Panc1 (cell line): ENCODE measurements at regions not wholly inside any gene's neighbourhood (a gene's known extent, or its start where the extent isn't known, plus 50 kb on each side); places are given as distances from the start of the nearest gene placed in this dataset.

Experiments used
- ATAC-seq: fragments of 200-7000 bp; cut with Tn5 transposase; 2 replicates; pipeline ENCODE4 v1.9.1; 2020; ENCODE audit warnings: mild to moderate bottlenecking, moderate library complexity
- BruUV-seq: library from RNA; stranded (reverse); fragments of 400-500 nt; replicated peaks from 2 replicates; lab custom pipeline; 2021; lab: Mats Ljungman, UMichigan
- CTCF ChIA-PET: fragments of 300-600 bp; sonication (Branson Sonifier 250); formaldehyde crosslinking; loops from one replicate; lab custom pipeline; 2022; ENCODE audit warnings: antibody characterized with exemption; lab: Charles Lee
- POLR2A ChIA-PET: fragments of 300-600 bp; sonication (Branson Sonifier 250); formaldehyde crosslinking; loops from one replicate; lab custom pipeline; 2022; ENCODE audit warnings: antibody characterized with exemption; lab: Charles Lee
- DNase-seq: peaks from one replicate; pipeline ENCODE4 v3.0.0-alpha.2; 2010; ENCODE audit warnings: low read depth, low spot score
- H3K27ac ChIP-seq: 2 replicates; pipeline ENCODE4 v1.5.1; 2011; ENCODE audit warnings: mild to moderate bottlenecking, low read length, inconsistent platforms
- H3K27me3 ChIP-seq: fragments of 200-500 bp; sonication (Bioruptor generic); 2 replicates; pipeline ENCODE4 v1.6.0; 2014; ENCODE audit warnings: low read length, inconsistent platforms; ENCODE audit not compliant: control insufficient read depth, insufficient read depth
- H3K36me3 ChIP-seq: fragments of 200-500 bp; sonication (Bioruptor generic); 2 replicates; pipeline ENCODE4 v1.5.1; 2014; ENCODE audit warnings: inconsistent platforms, mild to moderate bottlenecking, low read length, moderate library complexity; ENCODE audit not compliant: control insufficient read depth, insufficient read depth
- H3K4me1 ChIP-seq: 2 replicates; pipeline ENCODE4 v1.5.1; 2011; ENCODE audit warnings: inconsistent platforms, mild to moderate bottlenecking, low read length, moderate library complexity; ENCODE audit not compliant: control insufficient read depth, insufficient read depth
- H3K4me3 ChIP-seq, 2 experiments: 2 replicates each; pipeline ENCODE4 v1.5.1; 2011 to 2012; ENCODE audit warnings: low read depth in 2 of 2, low read length in 2 of 2, mild to moderate bottlenecking in 2 of 2, inconsistent platforms in 1 of 2, moderate library complexity in 1 of 2
- H3K9me3 ChIP-seq: fragments of 200-500 bp; sonication (Bioruptor generic); 2 replicates; pipeline ENCODE4 v1.5.1; 2014; ENCODE audit warnings: low read depth, mild to moderate bottlenecking, inconsistent platforms, low read length, moderate library complexity; ENCODE audit not compliant: control insufficient read depth, insufficient read depth
- CTCF ChIP-seq: fragments of 450-650 bp; IDR thresholded peaks from 2 replicates; pipeline ENCODE4 v1.5.1; 2017; ENCODE audit warnings: mild to moderate bottlenecking
- POLR2AphosphoS5 ChIP-seq: IDR thresholded peaks from 2 replicates; pipeline ENCODE4 v1.6.1; 2012; ENCODE audit warnings: mild to moderate bottlenecking, low read depth, low read length, moderate library complexity
- SIN3A ChIP-seq: IDR thresholded peaks from 2 replicates; pipeline ENCODE4 v1.6.1; 2012; ENCODE audit warnings: low read depth, mild to moderate bottlenecking, low read length, moderate library complexity, borderline replicate concordance; ENCODE audit not compliant: insufficient read depth
- TCF7L2 ChIP-seq: IDR thresholded peaks from 2 replicates; pipeline ENCODE4 v1.6.1; 2011; ENCODE audit warnings: mild to moderate bottlenecking, low read depth, low read length, inconsistent platforms
- in situ Hi-C: cut with HindIII; loops from 2 replicates; pipeline ENCODE4 v1.10.0; 2016; ENCODE audit warnings: low sequenced_read_pairs, low pct_unique_long_range_greater_than_20kb
- intact Hi-C: fragments of 100-400 bp; cut with micrococcal nuclease; formaldehyde crosslinking; loops from one replicate; pipeline ENCODE4 v1.10.0; 2022; ENCODE audit not compliant: unreplicated experiment
- TF ChIP-seq, protein P1 (sequence below), 2 experiments: IDR thresholded peaks; 2 replicates each; pipeline ENCODE4 v1.6.1; 2011 to 2012; ENCODE audit warnings: low read depth in 2 of 2, control low read depth in 1 of 2, low read length in 1 of 2, mild to moderate bottlenecking in 1 of 2, moderate library complexity in 1 of 2; ENCODE audit not compliant: insufficient read depth in 1 of 2

DNA sequence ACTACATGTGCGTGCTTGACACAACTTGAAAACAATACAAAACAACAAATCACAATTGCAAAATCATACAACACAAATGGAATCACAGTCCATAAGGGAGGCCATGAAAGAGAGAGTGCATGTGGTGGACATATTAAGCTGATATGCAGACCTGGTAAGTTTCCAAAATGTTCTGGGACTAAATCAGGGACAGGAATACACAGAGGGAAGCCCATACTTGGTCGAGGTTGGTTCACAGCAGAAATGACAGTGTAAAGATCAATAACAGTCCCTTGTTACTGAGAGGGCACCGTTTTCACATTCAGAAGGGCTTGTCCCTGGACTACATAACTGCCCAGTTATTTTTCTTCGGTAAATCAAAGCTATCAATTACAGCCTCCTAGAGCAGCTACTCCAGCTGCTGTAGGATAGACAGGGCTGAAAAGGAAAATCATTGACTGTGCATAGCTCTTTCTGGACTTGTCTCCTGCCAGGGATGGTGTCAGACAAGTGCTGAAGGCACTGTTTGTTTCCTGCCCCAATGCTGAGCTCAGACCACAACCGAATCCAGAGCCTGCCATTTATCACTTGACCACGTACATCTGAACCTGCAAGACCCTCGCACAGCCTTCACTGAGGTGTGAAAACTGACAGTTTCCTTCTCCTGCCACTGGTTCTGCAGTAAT is 79.5 kb upstream of the KCNMB2 start:
- no peak for TF ChIP-seq CTCF
- no peak for TF ChIP-seq SIN3A
- TF ChIP-seq, protein P1, sequence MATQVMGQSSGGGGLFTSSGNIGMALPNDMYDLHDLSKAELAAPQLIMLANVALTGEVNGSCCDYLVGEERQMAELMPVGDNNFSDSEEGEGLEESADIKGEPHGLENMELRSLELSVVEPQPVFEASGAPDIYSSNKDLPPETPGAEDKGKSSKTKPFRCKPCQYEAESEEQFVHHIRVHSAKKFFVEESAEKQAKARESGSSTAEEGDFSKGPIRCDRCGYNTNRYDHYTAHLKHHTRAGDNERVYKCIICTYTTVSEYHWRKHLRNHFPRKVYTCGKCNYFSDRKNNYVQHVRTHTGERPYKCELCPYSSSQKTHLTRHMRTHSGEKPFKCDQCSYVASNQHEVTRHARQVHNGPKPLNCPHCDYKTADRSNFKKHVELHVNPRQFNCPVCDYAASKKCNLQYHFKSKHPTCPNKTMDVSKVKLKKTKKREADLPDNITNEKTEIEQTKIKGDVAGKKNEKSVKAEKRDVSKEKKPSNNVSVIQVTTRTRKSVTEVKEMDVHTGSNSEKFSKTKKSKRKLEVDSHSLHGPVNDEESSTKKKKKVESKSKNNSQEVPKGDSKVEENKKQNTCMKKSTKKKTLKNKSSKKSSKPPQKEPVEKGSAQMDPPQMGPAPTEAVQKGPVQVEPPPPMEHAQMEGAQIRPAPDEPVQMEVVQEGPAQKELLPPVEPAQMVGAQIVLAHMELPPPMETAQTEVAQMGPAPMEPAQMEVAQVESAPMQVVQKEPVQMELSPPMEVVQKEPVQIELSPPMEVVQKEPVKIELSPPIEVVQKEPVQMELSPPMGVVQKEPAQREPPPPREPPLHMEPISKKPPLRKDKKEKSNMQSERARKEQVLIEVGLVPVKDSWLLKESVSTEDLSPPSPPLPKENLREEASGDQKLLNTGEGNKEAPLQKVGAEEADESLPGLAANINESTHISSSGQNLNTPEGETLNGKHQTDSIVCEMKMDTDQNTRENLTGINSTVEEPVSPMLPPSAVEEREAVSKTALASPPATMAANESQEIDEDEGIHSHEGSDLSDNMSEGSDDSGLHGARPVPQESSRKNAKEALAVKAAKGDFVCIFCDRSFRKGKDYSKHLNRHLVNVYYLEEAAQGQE (IDR thresholded peaks at IDR 0.05; ENCODE audit: insufficient read depth in 1 of 2, low read depth in 2 of 2, low read length in 1 of 2): no peak
- TF ChIP-seq TCF7L2: no peak
- no peak for TF ChIP-seq POLR2AphosphoS5
- ChIA-PET CTCF (no interaction called here), POLR2A (no interaction called here)
- no peaks in the 10 kb centered on the region for H3K4me1 ChIP-seq
- in situ Hi-C loops (no loop called here), intact Hi-C loops (no loop called here)
- H3K27me3 ChIP-seq: peaks cover 10% of the 10 kb centered on the region
- no TSS peak for BruUV-seq
- DNase-seq (no peak), ATAC-seq (peak; percentile 30; the same call in 1 of the 2 replicates)
- no peak overlapping the region for H3K27ac ChIP-seq
- H3K36me3 ChIP-seq: no peaks in the 10 kb centered on the region
- H3K9me3 ChIP-seq: no peaks in the 10 kb centered on the region
- H3K4me3 ChIP-seq: no peak overlapping the region

DNA sequence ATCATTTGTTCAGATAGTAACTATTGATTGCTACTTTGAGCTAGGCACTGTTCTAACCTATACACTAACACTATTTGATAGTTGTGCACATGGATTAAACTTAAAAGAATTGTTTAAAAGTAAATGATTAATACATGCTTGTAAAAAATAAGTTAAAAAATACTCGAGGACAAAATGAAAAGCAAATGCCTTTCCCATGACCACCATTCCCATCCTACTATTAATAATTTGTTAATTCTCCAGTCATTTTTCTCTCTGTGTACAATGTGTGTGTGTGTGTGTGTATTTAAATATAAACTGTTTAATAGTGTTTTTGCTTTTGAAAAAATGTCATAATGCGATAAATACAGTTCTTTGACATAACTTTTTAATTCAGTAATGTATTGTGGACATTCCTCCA is 78.7 kb upstream of the KCNMB2 start:
- CTCF ChIA-PET: no interaction called here
- Histone ChIP-seq H3K36me3 (no peaks in the 10 kb centered on the region), H3K27ac (no peak overlapping the region), H3K4me3 (no peak overlapping the region), H3K27me3 (peaks cover 10% of the 10 kb centered on the region), H3K4me1 (no peaks in the 10 kb centered on the region), H3K9me3 (no peaks in the 10 kb centered on the region)
- in situ Hi-C loops (no loop called here), intact Hi-C loops (no loop called here)
- TF ChIP-seq, protein P1 (IDR thresholded peaks at IDR 0.05; ENCODE audit: insufficient read depth in 1 of 2, low read depth in 2 of 2, low read length in 1 of 2): no peak
- TF ChIP-seq TCF7L2 (no peak), SIN3A (no peak), POLR2AphosphoS5 (no peak), CTCF (no peak)
- BruUV-seq: no TSS peak
- DNase-seq (no peak), ATAC-seq (no peak)
- POLR2A ChIA-PET: no interaction called here
